ENCODE measurements at regions not wholly inside any gene's neighbourhood (a gene's known extent, or its start where the extent isn't known, plus 50 kb on each side); places are given as distances from the start of the nearest gene placed in this dataset.

DNA sequence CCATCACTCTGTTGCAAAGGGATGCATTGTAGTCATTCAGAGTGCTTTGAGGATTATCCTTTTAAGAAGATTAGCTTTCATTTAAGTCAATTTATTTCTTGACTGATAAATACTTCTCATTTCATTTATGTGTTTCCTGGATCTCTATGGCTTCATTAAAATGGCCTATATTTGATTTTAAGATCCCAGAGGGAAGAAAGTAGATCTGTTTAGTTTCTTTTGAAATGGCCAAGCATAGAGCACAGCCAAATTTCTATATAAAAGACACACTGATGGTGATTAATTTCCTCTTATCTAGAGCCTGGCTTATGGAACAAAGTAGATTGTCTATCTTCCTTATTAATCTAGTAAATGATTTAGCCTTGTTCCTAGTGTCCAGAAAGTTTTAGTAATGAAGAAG, 129.7 kb upstream of the CALCR start:
- Histone ChIP-seq H3K27ac (no peak overlapping the region), H3K27me3 (ENCODE audit: insufficient read depth, low read depth) (no peaks in the 10 kb centered on the region), H2AFZ (ENCODE audit: low read depth) (no peak overlapping the region), H3K4me2 (no peak overlapping the region), H4K20me1 (ENCODE audit: insufficient read depth) (no peaks in the 10 kb centered on the region), H3K9ac (no peak overlapping the region), H3K79me2 (ENCODE audit: insufficient read depth, low read depth) (no peaks in the 10 kb centered on the region), H3K36me3 (ENCODE audit: insufficient read depth) (no peaks in the 10 kb centered on the region), H3K4me1 (ENCODE audit: low read depth, poor library complexity, severe bottlenecking) (no peaks in the 10 kb centered on the region), H3K4me3 (IDR thresholded peaks at IDR 0.05; ENCODE audit: insufficient read depth, low read depth, low read length) (no peak overlapping the region)
- TF ChIP-seq, protein P1, sequence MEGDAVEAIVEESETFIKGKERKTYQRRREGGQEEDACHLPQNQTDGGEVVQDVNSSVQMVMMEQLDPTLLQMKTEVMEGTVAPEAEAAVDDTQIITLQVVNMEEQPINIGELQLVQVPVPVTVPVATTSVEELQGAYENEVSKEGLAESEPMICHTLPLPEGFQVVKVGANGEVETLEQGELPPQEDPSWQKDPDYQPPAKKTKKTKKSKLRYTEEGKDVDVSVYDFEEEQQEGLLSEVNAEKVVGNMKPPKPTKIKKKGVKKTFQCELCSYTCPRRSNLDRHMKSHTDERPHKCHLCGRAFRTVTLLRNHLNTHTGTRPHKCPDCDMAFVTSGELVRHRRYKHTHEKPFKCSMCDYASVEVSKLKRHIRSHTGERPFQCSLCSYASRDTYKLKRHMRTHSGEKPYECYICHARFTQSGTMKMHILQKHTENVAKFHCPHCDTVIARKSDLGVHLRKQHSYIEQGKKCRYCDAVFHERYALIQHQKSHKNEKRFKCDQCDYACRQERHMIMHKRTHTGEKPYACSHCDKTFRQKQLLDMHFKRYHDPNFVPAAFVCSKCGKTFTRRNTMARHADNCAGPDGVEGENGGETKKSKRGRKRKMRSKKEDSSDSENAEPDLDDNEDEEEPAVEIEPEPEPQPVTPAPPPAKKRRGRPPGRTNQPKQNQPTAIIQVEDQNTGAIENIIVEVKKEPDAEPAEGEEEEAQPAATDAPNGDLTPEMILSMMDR (conservative IDR thresholded peaks at IDR 0.05; ENCODE audit: low read depth, low read length), result no peak

DNA sequence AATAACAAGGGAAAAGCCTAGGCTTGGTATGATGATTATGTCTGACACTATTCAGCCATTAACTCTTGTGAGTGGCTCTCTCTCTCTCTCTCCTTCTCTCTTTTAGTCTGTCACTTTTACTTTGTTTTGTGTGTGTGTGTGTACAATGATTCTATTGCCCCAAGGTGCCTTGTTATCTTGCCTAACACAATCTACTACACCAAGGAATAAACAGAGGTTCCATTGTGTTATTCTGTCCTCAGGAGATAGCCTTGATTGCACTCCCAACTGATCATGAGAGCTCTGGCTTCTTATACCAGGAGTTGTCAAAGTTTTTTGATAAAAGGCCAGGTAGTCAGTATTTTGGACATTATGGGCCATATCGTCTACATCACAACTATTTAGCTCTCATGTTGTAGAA, 123.4 kb upstream of the CALCR start:
- H3K79me2 ChIP-seq (ENCODE audit: insufficient read depth, low read depth), result no peaks in the 10 kb centered on the region
- H3K9ac ChIP-seq, result no peak overlapping the region
- TF ChIP-seq, protein P1 (conservative IDR thresholded peaks at IDR 0.05; ENCODE audit: low read depth, low read length), result no peak
- H2AFZ ChIP-seq (ENCODE audit: low read depth), result no peak overlapping the region
- no peaks in the 10 kb centered on the region for H4K20me1 ChIP-seq (ENCODE audit: insufficient read depth)
- H3K27me3 ChIP-seq (ENCODE audit: insufficient read depth, low read depth), result no peaks in the 10 kb centered on the region
- H3K4me3 ChIP-seq (IDR thresholded peaks at IDR 0.05; ENCODE audit: insufficient read depth, low read depth, low read length), result no peak overlapping the region
- no peak overlapping the region for H3K4me2 ChIP-seq
- H3K27ac ChIP-seq, result no peak overlapping the region
- no peaks in the 10 kb centered on the region for H3K4me1 ChIP-seq (ENCODE audit: low read depth, poor library complexity, severe bottlenecking)
- no peaks in the 10 kb centered on the region for H3K36me3 ChIP-seq (ENCODE audit: insufficient read depth)

DNA sequence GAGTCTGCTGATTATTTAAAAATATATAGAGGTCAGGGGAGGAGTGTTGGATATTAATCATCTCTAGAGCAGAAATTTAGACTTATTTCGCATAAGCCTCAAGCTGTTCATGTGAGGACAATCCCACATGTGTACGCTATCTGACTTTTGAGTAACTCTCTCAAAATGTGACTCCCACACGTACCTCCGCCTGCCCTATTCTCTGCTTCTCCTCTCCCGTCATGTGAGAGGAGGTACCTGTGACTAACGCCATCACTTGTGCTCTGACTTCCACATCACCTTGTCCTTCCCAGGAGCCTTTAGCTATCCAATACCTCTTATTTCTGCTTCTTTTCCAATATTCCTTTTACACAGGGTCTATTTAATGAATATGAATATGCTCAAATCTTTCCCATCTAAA, 119.3 kb upstream of the CALCR start:
- H3K27ac ChIP-seq, result no peak overlapping the region
- no peaks in the 10 kb centered on the region for H3K4me1 ChIP-seq (ENCODE audit: low read depth, poor library complexity, severe bottlenecking)
- no peak overlapping the region for H3K4me2 ChIP-seq
- H2AFZ ChIP-seq (ENCODE audit: low read depth), result no peak overlapping the region
- H3K79me2 ChIP-seq (ENCODE audit: insufficient read depth, low read depth), result no peaks in the 10 kb centered on the region
- no peak overlapping the region for H3K4me3 ChIP-seq (IDR thresholded peaks at IDR 0.05; ENCODE audit: insufficient read depth, low read depth, low read length)
- TF ChIP-seq, protein P1 (conservative IDR thresholded peaks at IDR 0.05; ENCODE audit: low read depth, low read length), result no peak
- no peak overlapping the region for H3K9ac ChIP-seq
- H3K36me3 ChIP-seq (ENCODE audit: insufficient read depth), result no peaks in the 10 kb centered on the region
- H3K27me3 ChIP-seq (ENCODE audit: insufficient read depth, low read depth), result no peaks in the 10 kb centered on the region
- H4K20me1 ChIP-seq (ENCODE audit: insufficient read depth), result no peaks in the 10 kb centered on the region

- no peak overlapping the region for H3K4me2 ChIP-seq
- no peak overlapping the region for H3K27ac ChIP-seq
- H2AFZ ChIP-seq (ENCODE audit: low read depth), result no peak overlapping the region
- H3K36me3 ChIP-seq (ENCODE audit: insufficient read depth), result no peaks in the 10 kb centered on the region
- no peak overlapping the region for H3K9ac ChIP-seq
- TF ChIP-seq, protein P1 (conservative IDR thresholded peaks at IDR 0.05; ENCODE audit: low read depth, low read length), result no peak
- no peaks in the 10 kb centered on the region for H3K79me2 ChIP-seq (ENCODE audit: insufficient read depth, low read depth)
- H3K27me3 ChIP-seq (ENCODE audit: insufficient read depth, low read depth), result no peaks in the 10 kb centered on the region
- H4K20me1 ChIP-seq (ENCODE audit: insufficient read depth), result no peaks in the 10 kb centered on the region
- H3K4me1 ChIP-seq (ENCODE audit: low read depth, poor library complexity, severe bottlenecking), result no peaks in the 10 kb centered on the region
- H3K4me3 ChIP-seq (IDR thresholded peaks at IDR 0.05; ENCODE audit: insufficient read depth, low read depth, low read length), result no peak overlapping the region
Observed at GRCh38 chr7:93690021-93690420, 115.5 kb upstream of the CALCR start.

- Histone ChIP-seq H3K4me3 (IDR thresholded peaks at IDR 0.05; ENCODE audit: insufficient read depth, low read depth, low read length) (no peak overlapping the region), H3K27me3 (ENCODE audit: insufficient read depth, low read depth) (no peaks in the 10 kb centered on the region), H3K27ac (no peak overlapping the region), H3K4me1 (ENCODE audit: low read depth, poor library complexity, severe bottlenecking) (no peaks in the 10 kb centered on the region), H3K79me2 (ENCODE audit: insufficient read depth, low read depth) (no peaks in the 10 kb centered on the region), H3K9ac (no peak overlapping the region), H3K4me2 (no peak overlapping the region), H4K20me1 (ENCODE audit: insufficient read depth) (no peaks in the 10 kb centered on the region), H2AFZ (ENCODE audit: low read depth) (no peak overlapping the region), H3K36me3 (ENCODE audit: insufficient read depth) (no peaks in the 10 kb centered on the region)
- TF ChIP-seq, protein P1 (conservative IDR thresholded peaks at IDR 0.05; ENCODE audit: low read depth, low read length), result no peak
Observed at GRCh38 chr7:93678185-93678584, 103.7 kb upstream of the CALCR start.
